ENCODE measurements at regions not wholly inside any gene's neighbourhood (a gene's known extent, or its start where the extent isn't known, plus 50 kb on each side); places are given as distances from the start of the nearest gene placed in this dataset.
"Not testable (repeated sequence)": the region's sequence is repeated elsewhere in the genome, so short reads cannot be mapped to it uniquely, and the experiment has no call there.

DNA sequence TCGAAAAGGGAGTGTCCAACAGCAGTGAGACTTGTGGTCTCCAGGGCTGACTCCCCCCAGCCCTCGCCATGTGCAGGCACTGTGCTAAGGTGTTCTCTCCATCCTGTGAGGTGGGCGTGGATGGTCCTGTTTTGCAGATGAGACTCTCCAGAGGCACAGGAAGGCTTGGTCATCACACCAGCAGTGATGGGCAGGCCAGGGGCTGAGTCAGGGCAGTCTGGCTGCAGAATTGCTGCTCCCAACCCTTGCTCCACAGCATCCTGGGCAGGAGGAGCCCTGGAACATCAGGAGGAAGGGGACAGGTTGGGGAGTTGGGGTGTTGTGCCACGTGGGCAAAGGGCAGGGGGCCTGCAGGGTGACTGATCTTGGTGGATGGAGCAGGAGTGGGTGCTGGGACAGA, 69.3 kb upstream of the TUBA3E start:
- H3K4me1 ChIP-seq (ENCODE audit: control extremely low read depth in 1 of 4, control insufficient read depth in 4 of 4, insufficient read depth in 4 of 4, low read length in 3 of 4); CTCF ChIA-PET; H3K36me3 ChIP-seq (ENCODE audit: control insufficient read depth in 4 of 4, insufficient read depth in 4 of 4, low read length in 3 of 4); H3K27me3 ChIP-seq (replicated peaks in 2 of 5; ENCODE audit: control insufficient read depth in 4 of 5, insufficient read depth in 5 of 5, low read length in 4 of 5); POLR2A ChIA-PET; DNase-seq; H3K4me3 ChIP-seq (ENCODE audit: control insufficient read depth in 1 of 7, extremely low read depth in 1 of 7, insufficient read depth in 4 of 7, low read depth in 2 of 7, low read length in 6 of 7); H3K27ac ChIP-seq (ENCODE audit: insufficient read depth in 1 of 2, low read depth in 1 of 2, low read length in 2 of 2, poor library complexity in 1 of 2, severe bottlenecking in 2 of 2); H3K9me3 ChIP-seq (ENCODE audit: control extremely low read depth in 1 of 5, control insufficient read depth in 4 of 5, insufficient read depth in 2 of 5, low read depth in 1 of 5, low read length in 4 of 5): not testable (repeated sequence)
- WGBS (ENCODE audit: insufficient coverage): 73% methylated on average over 4 of the region's 4 CpGs

DNA sequence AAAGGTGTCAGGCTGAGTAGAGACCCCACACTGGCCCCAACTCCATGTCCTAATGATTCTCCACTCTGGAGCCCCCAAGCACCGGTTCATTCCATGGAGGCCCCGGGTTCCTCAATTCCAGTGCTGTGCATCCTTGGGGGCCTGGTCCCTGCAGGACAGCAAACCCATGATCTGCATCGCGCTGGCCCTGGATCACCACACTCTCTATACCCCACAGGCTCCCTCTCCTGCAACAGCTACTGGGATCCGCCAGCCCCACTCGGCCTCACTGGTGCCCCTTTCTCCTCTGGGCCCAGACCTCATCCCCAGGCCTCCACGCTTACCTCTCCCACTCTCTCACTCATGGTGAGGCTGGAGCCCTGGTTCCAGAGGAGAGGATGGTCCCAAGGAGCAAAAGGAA, 68.6 kb upstream of the TUBA3E start:
- H3K4me1 ChIP-seq (ENCODE audit: control extremely low read depth in 1 of 4, control insufficient read depth in 4 of 4, insufficient read depth in 4 of 4, low read length in 3 of 4); CTCF ChIA-PET; H3K4me3 ChIP-seq (ENCODE audit: control insufficient read depth in 1 of 7, extremely low read depth in 1 of 7, insufficient read depth in 4 of 7, low read depth in 2 of 7, low read length in 6 of 7); POLR2A ChIA-PET; H3K27me3 ChIP-seq (replicated peaks in 2 of 5; ENCODE audit: control insufficient read depth in 4 of 5, insufficient read depth in 5 of 5, low read length in 4 of 5); H3K36me3 ChIP-seq (ENCODE audit: control insufficient read depth in 4 of 4, insufficient read depth in 4 of 4, low read length in 3 of 4); H3K9me3 ChIP-seq (ENCODE audit: control extremely low read depth in 1 of 5, control insufficient read depth in 4 of 5, insufficient read depth in 2 of 5, low read depth in 1 of 5, low read length in 4 of 5); H3K27ac ChIP-seq (ENCODE audit: insufficient read depth in 1 of 2, low read depth in 1 of 2, low read length in 2 of 2, poor library complexity in 1 of 2, severe bottlenecking in 2 of 2); DNase-seq: not testable (repeated sequence)
- 94% methylated on average over 6 of the region's 7 CpGs for WGBS (ENCODE audit: insufficient coverage)

DNA sequence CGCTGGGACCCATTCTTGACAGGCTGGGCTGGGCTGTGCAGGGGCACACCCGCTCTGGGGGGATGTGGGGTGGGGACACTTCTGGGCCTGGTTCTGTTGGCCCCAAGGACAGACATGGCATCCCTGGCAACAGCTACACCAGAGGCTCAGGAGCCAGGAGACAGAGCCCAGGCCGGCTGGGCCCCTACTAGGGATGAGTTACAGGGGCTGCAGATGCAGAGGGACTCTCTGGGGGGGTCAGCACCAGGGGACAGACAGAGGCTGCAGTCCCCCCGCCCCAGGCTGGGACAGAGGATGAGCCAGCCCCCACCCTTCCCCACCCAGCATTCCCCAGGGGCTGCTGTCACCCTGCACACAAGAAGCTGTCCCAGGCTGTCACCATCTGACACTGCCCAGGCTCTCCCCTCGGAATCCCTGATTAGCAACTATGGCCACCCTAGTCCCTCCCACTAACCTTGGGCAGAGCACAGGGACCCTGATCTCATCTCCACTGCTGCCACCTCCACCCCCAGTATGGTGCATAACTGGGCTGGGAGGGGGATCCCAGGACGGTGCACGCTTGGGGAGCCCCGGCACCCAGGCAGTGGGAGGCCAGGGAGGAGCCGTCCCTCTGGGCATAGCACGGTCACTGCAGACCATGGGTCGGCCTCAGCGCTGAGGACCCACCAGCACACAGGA, 67.5 kb upstream of the TUBA3E start:
- WGBS (ENCODE audit: insufficient coverage): 100% methylated on average over 1 of the region's 12 CpGs
- H3K4me1 ChIP-seq (ENCODE audit: control extremely low read depth in 1 of 4, control insufficient read depth in 4 of 4, insufficient read depth in 4 of 4, low read length in 3 of 4); CTCF ChIA-PET; H3K27me3 ChIP-seq (replicated peaks in 2 of 5; ENCODE audit: control insufficient read depth in 4 of 5, insufficient read depth in 5 of 5, low read length in 4 of 5); H3K36me3 ChIP-seq (ENCODE audit: control insufficient read depth in 4 of 4, insufficient read depth in 4 of 4, low read length in 3 of 4); H3K9me3 ChIP-seq (ENCODE audit: control extremely low read depth in 1 of 5, control insufficient read depth in 4 of 5, insufficient read depth in 2 of 5, low read depth in 1 of 5, low read length in 4 of 5); H3K4me3 ChIP-seq (ENCODE audit: control insufficient read depth in 1 of 7, extremely low read depth in 1 of 7, insufficient read depth in 4 of 7, low read depth in 2 of 7, low read length in 6 of 7); DNase-seq; POLR2A ChIA-PET; H3K27ac ChIP-seq (ENCODE audit: insufficient read depth in 1 of 2, low read depth in 1 of 2, low read length in 2 of 2, poor library complexity in 1 of 2, severe bottlenecking in 2 of 2): not testable (repeated sequence)

DNA sequence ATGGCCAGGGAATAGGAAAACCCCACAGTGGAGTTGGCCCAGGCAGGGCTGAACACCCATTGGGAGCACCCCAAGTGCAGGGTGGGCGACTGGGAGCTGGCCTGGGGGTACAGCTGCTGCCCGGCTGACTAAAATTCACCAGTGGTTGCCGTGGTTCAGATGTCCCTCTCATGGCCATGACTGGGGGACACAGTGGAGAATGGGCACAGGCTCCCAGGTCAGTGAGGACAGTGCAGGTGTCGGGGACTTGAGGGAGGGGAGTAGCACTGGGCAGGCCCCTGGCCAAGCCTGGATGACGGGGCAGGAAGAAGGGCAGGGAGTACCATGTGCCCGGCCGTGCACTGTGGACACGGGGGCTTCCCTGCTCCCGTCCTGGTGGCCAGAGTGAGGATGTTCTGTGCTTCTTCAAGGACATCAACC, 66.7 kb upstream of the TUBA3E start:
- H3K27me3 ChIP-seq (replicated peaks in 2 of 5; ENCODE audit: control insufficient read depth in 4 of 5, insufficient read depth in 5 of 5, low read length in 4 of 5): peaks cover 0 to 16% (median 5%) of the 10 kb centered on the region in 5 experiments
- H3K4me3 ChIP-seq (ENCODE audit: control insufficient read depth in 1 of 7, extremely low read depth in 1 of 7, insufficient read depth in 4 of 7, low read depth in 2 of 7, low read length in 6 of 7); H3K36me3 ChIP-seq (ENCODE audit: control insufficient read depth in 4 of 4, insufficient read depth in 4 of 4, low read length in 3 of 4); CTCF ChIA-PET; DNase-seq; H3K9me3 ChIP-seq (ENCODE audit: control extremely low read depth in 1 of 5, control insufficient read depth in 4 of 5, insufficient read depth in 2 of 5, low read depth in 1 of 5, low read length in 4 of 5); POLR2A ChIA-PET; H3K4me1 ChIP-seq (ENCODE audit: control extremely low read depth in 1 of 4, control insufficient read depth in 4 of 4, insufficient read depth in 4 of 4, low read length in 3 of 4); H3K27ac ChIP-seq (ENCODE audit: insufficient read depth in 1 of 2, low read depth in 1 of 2, low read length in 2 of 2, poor library complexity in 1 of 2, severe bottlenecking in 2 of 2): not testable (repeated sequence)
- WGBS (ENCODE audit: insufficient coverage): 95% methylated on average over 8 of the region's 9 CpGs

DNA sequence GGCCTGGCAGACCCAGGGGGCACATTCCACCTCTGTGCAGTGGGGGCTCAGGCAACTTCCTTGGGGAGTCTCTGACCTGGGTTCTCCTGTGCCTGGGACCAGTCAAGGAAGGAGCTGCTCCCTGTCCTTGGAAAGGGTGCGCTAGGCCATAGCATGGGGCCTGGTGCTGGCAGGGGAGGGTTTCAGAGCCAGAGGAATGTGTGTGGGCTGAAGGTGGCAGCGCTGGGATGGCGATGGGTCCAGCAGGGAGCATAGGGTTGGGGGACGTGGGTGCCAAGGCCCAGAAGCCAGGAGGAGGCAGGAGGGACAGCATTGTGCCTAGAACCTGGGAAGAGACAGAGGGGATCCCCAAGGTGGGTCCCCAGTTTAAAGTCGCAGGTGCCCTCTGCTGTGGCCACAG, 66.3 kb upstream of the TUBA3E start:
- ChIA-PET CTCF (no interaction called here), POLR2A (no interaction called here)
- Histone ChIP-seq H3K27ac (ENCODE audit: insufficient read depth in 1 of 2, low read depth in 1 of 2, low read length in 2 of 2, poor library complexity in 1 of 2, severe bottlenecking in 2 of 2) (no peak overlapping the region), H3K4me3 (ENCODE audit: control insufficient read depth in 1 of 7, extremely low read depth in 1 of 7, insufficient read depth in 4 of 7, low read depth in 2 of 7, low read length in 6 of 7) (no peak overlapping the region), H3K27me3 (replicated peaks in 2 of 5; ENCODE audit: control insufficient read depth in 4 of 5, insufficient read depth in 5 of 5, low read length in 4 of 5) (peaks cover 0 to 16% (median 5%) of the 10 kb centered on the region in 5 experiments), H3K9me3 (ENCODE audit: control extremely low read depth in 1 of 5, control insufficient read depth in 4 of 5, insufficient read depth in 2 of 5, low read depth in 1 of 5, low read length in 4 of 5) (no peaks in the 10 kb centered on the region), H3K36me3 (ENCODE audit: control insufficient read depth in 4 of 4, insufficient read depth in 4 of 4, low read length in 3 of 4) (no peaks in the 10 kb centered on the region), H3K4me1 (ENCODE audit: control extremely low read depth in 1 of 4, control insufficient read depth in 4 of 4, insufficient read depth in 4 of 4, low read length in 3 of 4) (no peaks in the 10 kb centered on the region)
- 94% methylated on average over 2 of the region's 5 CpGs for WGBS (ENCODE audit: insufficient coverage)
- no peak for DNase-seq

DNA sequence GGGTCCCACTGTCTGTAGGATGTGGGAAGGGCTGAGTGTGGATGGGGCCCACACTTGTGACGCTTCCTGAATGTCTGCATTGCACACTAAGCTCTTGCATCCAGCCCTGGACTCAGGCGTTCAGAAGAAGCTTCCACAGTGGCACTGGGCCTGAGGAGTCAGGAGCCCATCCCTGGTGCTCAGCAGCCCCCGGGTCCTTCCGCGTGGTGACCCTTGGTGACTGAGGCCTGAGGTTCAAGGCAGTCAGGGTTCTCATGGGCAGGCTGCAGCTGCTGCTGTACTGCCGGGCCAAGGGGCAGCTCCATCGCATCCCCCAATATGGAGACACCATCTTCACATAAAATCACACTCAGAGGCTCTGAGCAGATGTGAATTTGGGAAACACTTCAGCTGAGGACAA, 65.8 kb upstream of the TUBA3E start:
- 94% methylated on average over 6 of the region's 7 CpGs for WGBS (ENCODE audit: insufficient coverage)
- Histone ChIP-seq H3K4me1 (ENCODE audit: control extremely low read depth in 1 of 4, control insufficient read depth in 4 of 4, insufficient read depth in 4 of 4, low read length in 3 of 4) (no peaks in the 10 kb centered on the region), H3K36me3 (ENCODE audit: control insufficient read depth in 4 of 4, insufficient read depth in 4 of 4, low read length in 3 of 4) (no peaks in the 10 kb centered on the region), H3K27ac (ENCODE audit: insufficient read depth in 1 of 2, low read depth in 1 of 2, low read length in 2 of 2, poor library complexity in 1 of 2, severe bottlenecking in 2 of 2) (no peak overlapping the region), H3K27me3 (replicated peaks in 2 of 5; ENCODE audit: control insufficient read depth in 4 of 5, insufficient read depth in 5 of 5, low read length in 4 of 5) (peaks cover 0 to 16% (median 5%) of the 10 kb centered on the region in 5 experiments), H3K4me3 (ENCODE audit: control insufficient read depth in 1 of 7, extremely low read depth in 1 of 7, insufficient read depth in 4 of 7, low read depth in 2 of 7, low read length in 6 of 7) (no peak overlapping the region), H3K9me3 (ENCODE audit: control extremely low read depth in 1 of 5, control insufficient read depth in 4 of 5, insufficient read depth in 2 of 5, low read depth in 1 of 5, low read length in 4 of 5) (no peaks in the 10 kb centered on the region)
- no peak for DNase-seq
- ChIA-PET CTCF (no interaction called here), POLR2A (no interaction called here)

DNA sequence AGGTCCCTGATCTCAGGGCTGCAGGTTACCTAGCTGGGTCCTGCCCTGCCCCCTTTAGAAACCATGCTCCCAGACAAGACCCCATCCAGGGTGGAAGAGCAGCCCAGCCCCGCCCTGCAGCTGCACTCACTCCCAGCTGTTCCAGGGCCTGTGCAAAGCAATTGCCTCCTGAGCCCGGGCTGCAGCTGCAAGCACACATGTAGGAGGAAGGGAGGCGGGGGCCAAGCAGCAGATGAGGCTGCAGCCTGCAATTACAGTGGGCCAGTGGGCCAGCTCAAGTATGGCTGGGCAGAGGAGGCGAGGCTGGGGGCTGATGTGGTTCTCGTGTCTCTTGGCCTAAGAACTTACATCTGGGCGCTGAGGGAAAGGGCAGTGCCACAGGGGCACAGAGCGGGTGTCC, 65.4 kb upstream of the TUBA3E start:
- Histone ChIP-seq H3K36me3 (ENCODE audit: control insufficient read depth in 4 of 4, insufficient read depth in 4 of 4, low read length in 3 of 4) (no peaks in the 10 kb centered on the region), H3K9me3 (ENCODE audit: control extremely low read depth in 1 of 5, control insufficient read depth in 4 of 5, insufficient read depth in 2 of 5, low read depth in 1 of 5, low read length in 4 of 5) (no peaks in the 10 kb centered on the region), H3K27me3 (replicated peaks in 2 of 5; ENCODE audit: control insufficient read depth in 4 of 5, insufficient read depth in 5 of 5, low read length in 4 of 5) (peaks cover 0 to 16% (median 9%) of the 10 kb centered on the region in 5 experiments), H3K4me1 (ENCODE audit: control extremely low read depth in 1 of 4, control insufficient read depth in 4 of 4, insufficient read depth in 4 of 4, low read length in 3 of 4) (no peaks in the 10 kb centered on the region), H3K4me3 (ENCODE audit: control insufficient read depth in 1 of 7, extremely low read depth in 1 of 7, insufficient read depth in 4 of 7, low read depth in 2 of 7, low read length in 6 of 7) (no peak overlapping the region), H3K27ac (ENCODE audit: insufficient read depth in 1 of 2, low read depth in 1 of 2, low read length in 2 of 2, poor library complexity in 1 of 2, severe bottlenecking in 2 of 2) (no peak overlapping the region)
- CTCF ChIA-PET: no interaction called here
- WGBS (ENCODE audit: insufficient coverage): 94% methylated on average over 7 of the region's 7 CpGs
- no peak for DNase-seq
- POLR2A ChIA-PET: no interaction called here

Measured in common myeloid progenitor, CD34-positive (primary cell).